Uterus (tissue), 2 donors: ENCODE measurements at regions not wholly inside any gene's neighbourhood (a gene's known extent, or its start where the extent isn't known, plus 50 kb on each side); places are given as distances from the start of the nearest gene placed in this dataset.

Source experiments
- CTCF ChIP-seq, 4 experiments: fragments of 200-600 bp in 2 of 4; fragments of 450-650 bp in 2 of 4; sonication (generic) in 2 of 4; IDR thresholded peaks; one replicate each; pipeline ENCODE4 v1.5.1; 2016 to 2019; ENCODE audit warnings: antibody characterized with exemption in 4 of 4, mild to moderate bottlenecking in 2 of 4, moderate library complexity in 1 of 4
- POLR2A ChIP-seq, 2 donors: fragments of 450-650 bp; IDR thresholded peaks; one replicate each; pipeline ENCODE4 v1.6.1; 2016; ENCODE audit warnings: antibody characterized with exemption in 2 of 2, mild to moderate bottlenecking in 1 of 2, moderate library complexity in 1 of 2

DNA sequence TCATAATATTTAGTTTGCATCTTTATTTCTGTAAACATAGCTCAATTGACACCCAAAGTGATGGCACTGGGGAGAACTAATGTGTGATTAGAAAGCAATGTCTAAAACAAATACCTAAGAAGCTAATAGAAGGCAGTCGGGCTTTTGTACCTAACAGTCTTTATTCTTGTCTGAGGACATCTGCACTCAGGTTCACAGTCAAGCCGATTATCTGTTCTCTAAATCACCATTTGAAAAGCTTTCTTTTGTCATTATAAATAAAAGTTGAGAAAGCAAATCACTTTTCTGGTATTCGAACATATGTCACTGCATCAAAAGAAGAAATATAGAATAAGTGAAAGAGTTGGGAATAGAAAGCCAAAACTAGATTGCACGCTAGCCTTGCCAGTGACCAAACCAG lies 2037.9 kb upstream of the TENM3 start:
- TF ChIP-seq CTCF (IDR thresholded peaks at IDR 0.05) (no peak), POLR2A (IDR thresholded peaks at IDR 0.05) (no peak)
